AG04449 (cell line): ENCODE measurements at regions not wholly inside any gene's neighbourhood (a gene's known extent, or its start where the extent isn't known, plus 50 kb on each side); places are given as distances from the start of the nearest gene placed in this dataset.

Experiments used
- CTCF ChIA-PET: fragments of 350-600 bp; formaldehyde crosslinking; extraction: SDS; loops from one replicate; lab custom pipeline; 2021; ENCODE audit warnings: antibody characterized with exemption; lab: Yijun Ruan, JAX
- POLR2A ChIA-PET: fragments of 400-600, 350-600 bp; formaldehyde crosslinking; extraction: SDS; loops from one replicate; lab custom pipeline; 2020; ENCODE audit warnings: antibody characterized with exemption, inconsistent platforms; lab: Yijun Ruan, JAX
- DNase-seq: peaks from one replicate; pipeline ENCODE4 v3.0.0-alpha.2; 2010; ENCODE audit warnings: low read depth, low spot score
- H3K4me3 ChIP-seq: 2 replicates; pipeline ENCODE4 v1.5.1; 2011; ENCODE audit warnings: low read depth, mild to moderate bottlenecking, control low read depth, low read length
- TF ChIP-seq, protein P1 (sequence below): IDR thresholded peaks from one replicate; pipeline ENCODE4 v1.5.1; 2011; ENCODE audit warnings: mild to moderate bottlenecking, moderate library complexity, low read length, control low read depth, inconsistent platforms; ENCODE audit not compliant: insufficient read depth; ENCODE audit errors: missing control alignments

GRCh38 chr2:236718207-236718992 lies 148.8 kb downstream of the ACKR3 start:
- H3K4me3 ChIP-seq = no peak overlapping the region
- TF ChIP-seq, protein P1, sequence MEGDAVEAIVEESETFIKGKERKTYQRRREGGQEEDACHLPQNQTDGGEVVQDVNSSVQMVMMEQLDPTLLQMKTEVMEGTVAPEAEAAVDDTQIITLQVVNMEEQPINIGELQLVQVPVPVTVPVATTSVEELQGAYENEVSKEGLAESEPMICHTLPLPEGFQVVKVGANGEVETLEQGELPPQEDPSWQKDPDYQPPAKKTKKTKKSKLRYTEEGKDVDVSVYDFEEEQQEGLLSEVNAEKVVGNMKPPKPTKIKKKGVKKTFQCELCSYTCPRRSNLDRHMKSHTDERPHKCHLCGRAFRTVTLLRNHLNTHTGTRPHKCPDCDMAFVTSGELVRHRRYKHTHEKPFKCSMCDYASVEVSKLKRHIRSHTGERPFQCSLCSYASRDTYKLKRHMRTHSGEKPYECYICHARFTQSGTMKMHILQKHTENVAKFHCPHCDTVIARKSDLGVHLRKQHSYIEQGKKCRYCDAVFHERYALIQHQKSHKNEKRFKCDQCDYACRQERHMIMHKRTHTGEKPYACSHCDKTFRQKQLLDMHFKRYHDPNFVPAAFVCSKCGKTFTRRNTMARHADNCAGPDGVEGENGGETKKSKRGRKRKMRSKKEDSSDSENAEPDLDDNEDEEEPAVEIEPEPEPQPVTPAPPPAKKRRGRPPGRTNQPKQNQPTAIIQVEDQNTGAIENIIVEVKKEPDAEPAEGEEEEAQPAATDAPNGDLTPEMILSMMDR = no peak
- ChIA-PET CTCF (interaction anchor here (1.0 kb wide), 1 partner anchor 309 kb away, joined by 3 read pairs; no protein-coding TSS in a partner anchor), POLR2A (no interaction called here)
- DNase-seq = no peak

GRCh38 chr2:236719192-236719635 lies 149.6 kb downstream of the ACKR3 start:
- TF ChIP-seq, protein P1 = no peak
- no peak for DNase-seq
- no peak overlapping the region for H3K4me3 ChIP-seq
- ChIA-PET CTCF (no interaction called here), POLR2A (no interaction called here)

- POLR2A ChIA-PET = no interaction called here
- no peak overlapping the region for H3K4me3 ChIP-seq
- CTCF ChIA-PET = no interaction called here
- DNase-seq = no peak
- TF ChIP-seq, protein P1 = no peak
Measured at GRCh38 chr2:236720974-236721540, 151.4 kb downstream of the ACKR3 start.

GRCh38 chr2:236724200-236724599 lies 154.6 kb downstream of the ACKR3 start:
- H3K4me3 ChIP-seq = no peak overlapping the region
- DNase-seq = no peak
- POLR2A ChIA-PET = no interaction called here
- TF ChIP-seq, protein P1 = no peak
- CTCF ChIA-PET = no interaction called here

DNA sequence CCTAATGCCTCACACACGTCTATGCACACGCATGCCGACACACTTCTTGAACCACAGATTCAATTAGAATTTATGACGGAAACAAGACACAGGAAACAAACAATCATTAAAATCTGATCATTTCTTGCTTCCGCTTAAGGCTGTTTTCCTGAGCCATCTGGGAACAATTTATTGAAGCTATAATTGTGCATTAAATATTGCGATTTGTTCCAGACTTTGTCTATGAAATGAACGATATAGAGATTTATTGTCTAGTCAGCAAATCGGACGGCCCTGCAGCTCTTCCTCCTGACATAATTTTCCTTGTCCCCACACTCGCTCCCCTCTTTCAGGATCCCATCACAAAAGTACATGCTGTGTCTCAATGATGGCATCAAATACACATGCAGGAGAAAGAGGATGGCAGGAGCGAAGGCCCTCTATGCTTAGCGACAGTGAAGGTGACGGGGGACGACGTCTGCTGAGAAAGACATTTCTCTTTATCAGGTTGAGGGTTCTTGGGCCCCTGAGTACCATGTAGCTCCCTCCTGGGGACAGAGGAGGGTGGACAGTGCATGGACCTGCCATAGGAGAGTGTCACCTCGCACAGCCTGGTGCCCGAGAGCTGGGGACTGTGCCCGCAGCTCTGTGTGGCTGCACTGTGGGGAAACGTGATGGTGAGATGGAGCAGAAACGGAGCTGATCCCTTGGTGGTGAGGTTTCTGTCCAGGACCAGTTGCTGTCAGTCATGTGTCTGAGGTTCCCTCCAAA lies 157.3 kb downstream of the ACKR3 start:
- DNase-seq = no peak
- ChIA-PET POLR2A (no interaction called here), CTCF (no interaction called here)
- TF ChIP-seq, protein P1 = no peak
- H3K4me3 ChIP-seq = no peak overlapping the region
